MCF 10A (cell line): ENCODE measurements at regions not wholly inside any gene's neighbourhood (a gene's known extent, or its start where the extent isn't known, plus 50 kb on each side); places are given as distances from the start of the nearest gene placed in this dataset.

Experiments used
- BruUV-seq: library from RNA; stranded (reverse); fragments of 400-500 nt; replicated peaks from 2 replicates; lab custom pipeline; 2021; lab: Mats Ljungman, UMichigan
- CTCF ChIA-PET: fragments of 300-600 bp; sonication (Branson Sonifier 250); formaldehyde crosslinking; extraction: SDS; loops from one replicate; lab custom pipeline; 2021; ENCODE audit warnings: antibody characterized with exemption, inconsistent platforms; lab: Yijun Ruan, JAX
- POLR2A ChIA-PET: fragments of 300-600, 350-650 bp; sonication (Branson Sonifier 250); formaldehyde crosslinking; extraction: SDS; loops from one replicate; lab custom pipeline; 2020; ENCODE audit warnings: antibody characterized with exemption, inconsistent platforms; lab: Yijun Ruan, JAX
- DNase-seq: peaks from one replicate; pipeline ENCODE4 v3.0.0-alpha.2; 2018; ENCODE audit not compliant: unreplicated experiment
- H3K27ac Mint-ChIP-seq: one replicate; pipeline ENCODE4 v1.8.0; 2022; ENCODE audit warnings: mild to moderate bottlenecking, low read depth, mixed read lengths; ENCODE audit not compliant: unreplicated experiment
- H3K27me3 Mint-ChIP-seq: one replicate; pipeline ENCODE4 v1.8.0; 2022; ENCODE audit warnings: mixed read lengths; ENCODE audit not compliant: insufficient read depth, unreplicated experiment
- H3K36me3 Mint-ChIP-seq: one replicate; pipeline ENCODE4 v1.8.0; 2022; ENCODE audit warnings: mild to moderate bottlenecking, moderate library complexity, mixed read lengths; ENCODE audit not compliant: insufficient read depth, unreplicated experiment
- H3K4me1 Mint-ChIP-seq: one replicate; pipeline ENCODE4 v1.8.0; 2022; ENCODE audit warnings: mixed read lengths; ENCODE audit not compliant: insufficient read depth, unreplicated experiment
- H3K4me3 Mint-ChIP-seq: one replicate; pipeline ENCODE4 v1.8.0; 2022; ENCODE audit warnings: mild to moderate bottlenecking, moderate library complexity, mixed read lengths; ENCODE audit not compliant: unreplicated experiment
- H3K9me3 Mint-ChIP-seq: one replicate; pipeline ENCODE4 v1.8.0; 2022; ENCODE audit warnings: mixed read lengths; ENCODE audit not compliant: unreplicated experiment
- intact Hi-C: fragments of 100-400 bp; cut with micrococcal nuclease; formaldehyde crosslinking; loops from 2 replicates; pipeline ENCODE4 v1.14.1; 2022
- TF ChIP-seq, protein P1 (sequence below): fragments of 200-600 bp; IDR thresholded peaks from one replicate; pipeline ENCODE4 v1.8.0; 2022; ENCODE audit warnings: antibody characterized with exemption, mild to moderate bottlenecking; ENCODE audit not compliant: unreplicated experiment

DNA sequence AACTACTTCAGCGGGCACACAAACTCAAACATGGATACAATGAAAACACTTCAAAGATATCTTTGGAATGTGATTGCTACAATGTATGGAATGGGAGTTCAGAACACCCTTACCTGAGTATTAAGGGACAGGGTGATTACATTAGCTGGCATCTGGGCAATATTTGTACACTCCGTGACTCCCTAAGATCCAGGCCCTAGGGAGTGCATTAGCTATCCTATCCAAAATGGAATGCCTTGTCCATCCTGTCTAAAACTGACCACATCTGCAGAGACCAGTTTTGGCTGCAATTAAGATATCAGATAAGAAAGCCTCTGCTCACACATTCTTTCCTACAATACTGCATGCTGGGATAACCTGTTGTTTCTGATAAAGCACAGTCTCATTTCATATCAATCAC, 176.6 kb upstream of the EMCN start:
- TF ChIP-seq, protein P1, sequence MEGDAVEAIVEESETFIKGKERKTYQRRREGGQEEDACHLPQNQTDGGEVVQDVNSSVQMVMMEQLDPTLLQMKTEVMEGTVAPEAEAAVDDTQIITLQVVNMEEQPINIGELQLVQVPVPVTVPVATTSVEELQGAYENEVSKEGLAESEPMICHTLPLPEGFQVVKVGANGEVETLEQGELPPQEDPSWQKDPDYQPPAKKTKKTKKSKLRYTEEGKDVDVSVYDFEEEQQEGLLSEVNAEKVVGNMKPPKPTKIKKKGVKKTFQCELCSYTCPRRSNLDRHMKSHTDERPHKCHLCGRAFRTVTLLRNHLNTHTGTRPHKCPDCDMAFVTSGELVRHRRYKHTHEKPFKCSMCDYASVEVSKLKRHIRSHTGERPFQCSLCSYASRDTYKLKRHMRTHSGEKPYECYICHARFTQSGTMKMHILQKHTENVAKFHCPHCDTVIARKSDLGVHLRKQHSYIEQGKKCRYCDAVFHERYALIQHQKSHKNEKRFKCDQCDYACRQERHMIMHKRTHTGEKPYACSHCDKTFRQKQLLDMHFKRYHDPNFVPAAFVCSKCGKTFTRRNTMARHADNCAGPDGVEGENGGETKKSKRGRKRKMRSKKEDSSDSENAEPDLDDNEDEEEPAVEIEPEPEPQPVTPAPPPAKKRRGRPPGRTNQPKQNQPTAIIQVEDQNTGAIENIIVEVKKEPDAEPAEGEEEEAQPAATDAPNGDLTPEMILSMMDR, result no peak
- no peaks in the 10 kb centered on the region for H3K27me3 Mint-ChIP-seq
- no peaks in the 10 kb centered on the region for H3K9me3 Mint-ChIP-seq
- intact Hi-C loops, result no loop called here
- CTCF ChIA-PET, result no interaction called here
- H3K4me1 Mint-ChIP-seq, result no peaks in the 10 kb centered on the region
- no TSS peak for BruUV-seq
- H3K36me3 Mint-ChIP-seq, result no peaks in the 10 kb centered on the region
- DNase-seq, result no peak
- H3K4me3 Mint-ChIP-seq, result no peak overlapping the region
- H3K27ac Mint-ChIP-seq, result no peak overlapping the region
- POLR2A ChIA-PET, result no interaction called here

DNA sequence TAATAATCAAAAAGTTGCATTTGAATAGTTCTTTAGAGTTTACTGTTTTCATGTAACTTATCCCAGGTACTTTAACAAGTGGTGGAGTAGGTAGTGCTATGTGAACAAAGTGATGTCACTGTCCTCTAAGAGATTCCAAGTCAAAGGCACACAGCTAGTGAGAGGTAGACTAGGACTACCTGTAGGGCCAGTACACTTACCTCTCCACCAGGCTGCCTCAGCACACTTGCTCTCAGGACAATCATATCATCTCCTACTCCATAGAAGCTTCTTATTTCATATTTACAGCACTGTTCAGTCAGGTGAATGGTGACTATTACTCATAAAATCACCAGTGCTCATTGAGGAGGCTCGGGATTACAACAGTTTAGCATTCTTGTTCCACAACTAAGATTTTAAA, 173.0 kb upstream of the EMCN start:
- DNase-seq, result no peak
- CTCF ChIA-PET, result no interaction called here
- no peaks in the 10 kb centered on the region for H3K27me3 Mint-ChIP-seq
- intact Hi-C loops, result no loop called here
- TF ChIP-seq, protein P1, result no peak
- no peak overlapping the region for H3K4me3 Mint-ChIP-seq
- peaks cover 14% of the 10 kb centered on the region for H3K4me1 Mint-ChIP-seq
- no peak overlapping the region for H3K27ac Mint-ChIP-seq
- no peaks in the 10 kb centered on the region for H3K9me3 Mint-ChIP-seq
- no TSS peak for BruUV-seq
- POLR2A ChIA-PET, result interaction anchor here (1.0 kb wide), 1 partner anchor 15 kb away, joined by 4 read pairs; no protein-coding TSS in a partner anchor
- no peaks in the 10 kb centered on the region for H3K36me3 Mint-ChIP-seq

DNA sequence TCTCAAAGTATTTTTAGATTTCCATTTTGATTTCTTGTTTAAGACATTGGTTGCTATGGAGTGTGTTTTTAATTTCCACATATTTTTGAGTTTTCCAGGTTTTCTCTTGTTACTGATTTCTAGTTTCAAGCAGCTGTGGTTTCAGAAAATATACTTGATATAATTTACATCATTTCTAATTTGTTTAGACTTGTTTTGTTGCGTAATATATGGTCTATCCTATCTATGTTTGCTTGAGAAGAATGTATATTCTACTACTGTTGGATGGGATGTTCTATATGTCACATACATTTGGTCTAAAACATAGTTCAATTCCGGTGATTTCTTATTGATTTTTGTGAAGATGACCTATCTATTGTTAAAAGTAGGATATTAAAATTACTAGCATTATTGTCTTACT, 170.5 kb upstream of the EMCN start:
- Mint-ChIP-seq H3K4me3 (no peak overlapping the region), H3K27me3 (no peaks in the 10 kb centered on the region), H3K4me1 (peaks cover 14% of the 10 kb centered on the region), H3K36me3 (no peaks in the 10 kb centered on the region), H3K27ac (peak overlapping the region; percentile 93), H3K9me3 (no peaks in the 10 kb centered on the region)
- ChIA-PET CTCF (no interaction called here), POLR2A (no interaction called here)
- BruUV-seq, result no TSS peak
- intact Hi-C loops, result no loop called here
- DNase-seq, result no peak
- TF ChIP-seq, protein P1, result no peak

DNA sequence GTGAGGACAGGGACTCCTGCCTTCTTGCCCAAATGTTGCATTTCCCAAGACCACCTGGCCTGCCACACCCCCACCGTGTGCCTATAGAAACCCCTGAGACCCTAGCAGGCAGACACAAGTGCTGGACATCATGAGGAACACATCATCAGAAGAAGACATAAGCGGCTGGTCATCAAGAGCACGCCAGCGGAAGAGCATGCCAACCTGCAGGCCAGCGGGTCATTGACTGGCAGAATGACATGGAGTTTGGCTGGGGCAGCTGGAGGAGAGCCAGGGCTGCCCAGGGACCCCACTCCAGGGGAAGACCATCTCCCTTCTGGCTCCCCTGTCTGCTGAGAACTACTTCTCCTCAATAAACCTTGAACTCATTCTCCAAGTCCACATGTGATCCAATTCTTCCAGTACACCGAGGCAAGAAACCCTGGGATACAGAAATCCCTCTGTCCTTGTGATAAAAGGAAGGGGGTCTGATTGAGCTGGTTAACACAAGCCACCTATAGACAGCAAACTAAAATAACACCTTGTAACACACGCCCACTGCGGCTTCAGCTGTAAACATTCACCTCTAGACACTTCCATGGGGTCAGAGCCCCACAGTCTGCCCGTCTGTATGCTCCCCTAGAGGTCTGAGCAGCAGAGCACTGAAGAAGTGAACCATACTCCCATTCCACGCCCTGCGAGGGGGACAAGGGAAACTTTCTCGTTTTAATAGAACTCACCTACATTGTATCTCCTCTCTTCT, 164.8 kb upstream of the EMCN start:
- TF ChIP-seq, protein P1, result no peak
- H3K4me1 Mint-ChIP-seq, result no peaks in the 10 kb centered on the region
- no peak overlapping the region for H3K4me3 Mint-ChIP-seq
- no peaks in the 10 kb centered on the region for H3K36me3 Mint-ChIP-seq
- no peak overlapping the region for H3K27ac Mint-ChIP-seq
- ChIA-PET CTCF (no interaction called here), POLR2A (no interaction called here)
- H3K9me3 Mint-ChIP-seq, result peaks cover 7% of the 10 kb centered on the region
- intact Hi-C loops, result no loop called here
- BruUV-seq, result no TSS peak
- DNase-seq, result no peak
- no peaks in the 10 kb centered on the region for H3K27me3 Mint-ChIP-seq
